Activated CD4-positive, alpha-beta T cell treated with anti-CD3 and anti-CD28 coated beads for 36 hours (primary cell): ENCODE measurements at regions not wholly inside any gene's neighbourhood (a gene's known extent, or its start where the extent isn't known, plus 50 kb on each side); places are given as distances from the start of the nearest gene placed in this dataset.
"Not testable (repeated sequence)": the region's sequence is repeated elsewhere in the genome, so short reads cannot be mapped to it uniquely, and the experiment has no call there.

Experiments
- ATAC-seq: fragments of 200-7000 bp; cut with Tn5 transposase; one replicate; pipeline ENCODE4 v1.10.0; 2021; ENCODE audit warnings: mild to moderate bottlenecking, moderate library complexity
- CTCF ChIA-PET: fragments of 350-600 bp; sonication (Branson Sonifier 250); formaldehyde crosslinking; loops from one replicate; lab custom pipeline; 2021; ENCODE audit warnings: antibody characterized with exemption; lab: Charles Lee
- POLR2A ChIA-PET: fragments of 350-600 bp; sonication (Branson Sonifier 250); formaldehyde crosslinking; loops from one replicate; lab custom pipeline; 2021; ENCODE audit warnings: antibody characterized with exemption, inconsistent platforms; lab: Charles Lee
- DNase-seq: peaks from one replicate; pipeline ENCODE4 v3.0.0-alpha.2; 2020
- H3K27ac Mint-ChIP-seq: one replicate; pipeline ENCODE4 v1.8.0; 2021; ENCODE audit warnings: mixed read lengths
- H3K27me3 Mint-ChIP-seq: one replicate; pipeline ENCODE4 v1.8.0; 2021; ENCODE audit warnings: mixed read lengths
- H3K36me3 Mint-ChIP-seq: one replicate; pipeline ENCODE4 v1.8.0; 2021; ENCODE audit warnings: low read depth, mixed read lengths
- H3K4me1 Mint-ChIP-seq: one replicate; pipeline ENCODE4 v1.8.0; 2021; ENCODE audit warnings: mixed read lengths
- H3K4me3 Mint-ChIP-seq: one replicate; pipeline ENCODE4 v1.8.0; 2021; ENCODE audit warnings: mild to moderate bottlenecking, moderate library complexity, mixed read lengths
- H3K9me3 Mint-ChIP-seq: one replicate; pipeline ENCODE4 v1.8.0; 2021; ENCODE audit warnings: low read depth, mixed read lengths
- intact Hi-C, 2 experiments: fragments of 100-400 bp; cut with DNase I in 1 of 2; cut with micrococcal nuclease in 1 of 2; formaldehyde crosslinking; loops; one replicate each; pipeline versions ENCODE4 v1.14.2 to v1.15.1; 2022 to 2024; cut with DNase I, micrococcal nuclease

DNA sequence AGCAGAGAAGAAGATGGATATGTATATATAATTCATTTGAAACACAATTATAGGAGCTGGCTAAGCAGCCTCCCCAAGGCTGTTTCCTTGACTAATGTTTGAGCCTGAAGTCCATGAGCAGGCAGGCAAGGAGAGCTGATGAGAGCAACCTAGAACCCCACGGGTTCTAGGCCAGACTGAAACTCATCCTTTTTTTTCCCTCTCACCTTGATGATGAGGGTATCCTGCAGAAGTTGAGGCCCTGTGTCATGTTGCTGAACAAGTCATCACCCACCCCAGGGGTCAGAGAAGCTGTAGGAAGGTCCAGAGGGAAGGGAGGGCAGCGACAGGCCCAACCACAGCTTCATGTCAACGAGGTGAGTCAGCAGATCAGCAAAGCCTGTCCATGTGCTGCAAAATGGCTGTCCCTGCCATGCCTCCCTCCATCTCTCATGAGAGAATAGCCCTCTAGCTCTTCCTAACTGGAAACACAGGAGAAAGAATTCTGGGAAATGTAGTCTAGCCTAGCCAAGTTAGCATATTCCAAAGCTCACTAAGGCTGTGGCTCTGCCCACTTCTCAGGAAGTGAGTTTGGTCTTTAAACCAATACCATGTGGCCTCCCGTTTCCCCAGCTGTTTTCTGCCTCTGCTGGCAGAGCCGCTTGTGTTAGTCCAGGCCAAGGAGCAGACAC is 91.3 kb upstream of the DTNBP1 start:
- no peaks in the 10 kb centered on the region for H3K4me1 Mint-ChIP-seq
- ChIA-PET CTCF (interaction anchor here (0.6 to 1.4 kb wide), 2 partner anchors 9 to 785 kb away, joined by 3 to 4 read pairs; no protein-coding TSS in a partner anchor), POLR2A (no interaction called here)
- H3K9me3 Mint-ChIP-seq = peaks cover 3% of the 10 kb centered on the region
- DNase-seq (no peak), ATAC-seq (no peak)
- intact Hi-C loops = no loop called here
- H3K27me3 Mint-ChIP-seq = no peaks in the 10 kb centered on the region
- no peak overlapping the region for H3K4me3 Mint-ChIP-seq
- H3K36me3 Mint-ChIP-seq = no peaks in the 10 kb centered on the region
- H3K27ac Mint-ChIP-seq = no peak overlapping the region

DNA sequence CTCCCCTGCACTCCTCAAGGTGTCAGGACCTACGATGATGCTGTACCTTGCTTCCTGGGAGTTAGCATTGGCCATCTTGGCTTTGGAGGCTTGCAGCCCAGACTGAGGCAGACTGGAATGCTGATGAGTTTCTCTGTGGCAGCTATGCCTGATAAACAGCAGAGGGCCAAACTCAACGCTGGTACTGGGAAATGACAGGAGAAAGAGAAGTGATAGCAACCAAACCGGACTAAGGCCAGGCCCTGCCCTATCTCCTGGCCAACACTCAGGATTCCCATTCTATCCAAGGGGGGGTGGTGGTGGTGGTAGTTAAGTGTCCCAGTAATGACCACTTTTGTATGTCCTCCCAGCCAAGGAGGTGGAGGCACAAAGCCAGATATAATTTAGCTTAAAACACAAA is 90.0 kb upstream of the DTNBP1 start:
- intact Hi-C loops = no loop called here
- H3K9me3 Mint-ChIP-seq = no peaks in the 10 kb centered on the region
- no peaks in the 10 kb centered on the region for H3K27me3 Mint-ChIP-seq
- no peak overlapping the region for H3K4me3 Mint-ChIP-seq
- POLR2A ChIA-PET = no interaction called here
- no peak for DNase-seq
- H3K4me1 Mint-ChIP-seq = no peaks in the 10 kb centered on the region
- H3K27ac Mint-ChIP-seq = no peak overlapping the region
- H3K36me3 Mint-ChIP-seq = no peaks in the 10 kb centered on the region
- CTCF ChIA-PET = interaction anchor here (0.7 to 1.2 kb wide), 2 partner anchors 61 to 147 kb away, joined by 3 read pairs; no protein-coding TSS in a partner anchor
- ATAC-seq = no peak

DNA sequence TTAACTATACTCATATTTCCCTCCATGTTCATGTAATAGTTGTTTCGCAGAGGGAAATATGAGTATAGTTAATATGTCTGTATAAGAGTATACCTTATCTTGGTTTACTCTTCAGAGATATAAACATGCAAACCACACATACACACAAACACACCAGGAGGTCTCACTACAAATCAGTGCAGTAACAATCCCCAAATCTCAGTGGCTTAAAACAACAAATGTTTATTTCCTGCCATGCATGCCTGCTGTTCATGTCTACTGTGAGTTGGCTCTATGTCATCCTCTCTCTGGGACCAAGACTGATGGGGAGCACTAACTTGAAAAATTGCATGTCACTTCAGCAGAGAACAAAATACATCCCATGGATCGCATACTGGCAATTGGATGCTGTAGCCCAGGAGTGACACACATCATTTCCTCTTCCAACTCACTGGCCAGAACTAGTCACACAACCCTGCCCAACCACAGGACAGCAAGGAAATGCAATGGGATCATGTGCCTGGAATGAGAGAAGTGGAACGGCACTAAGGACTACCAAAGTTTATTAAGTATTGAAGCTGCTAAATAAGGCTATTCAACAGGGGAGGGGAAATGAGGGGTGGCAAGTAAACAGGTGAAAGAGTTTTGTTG is 89.0 kb upstream of the DTNBP1 start:
- no peak for ATAC-seq
- Mint-ChIP-seq H3K4me3 (no peak overlapping the region), H3K36me3 (no peaks in the 10 kb centered on the region), H3K9me3 (no peaks in the 10 kb centered on the region), H3K4me1 (no peaks in the 10 kb centered on the region), H3K27me3 (no peaks in the 10 kb centered on the region), H3K27ac (no peak overlapping the region)
- intact Hi-C loops = no loop called here
- DNase-seq = no peak
- ChIA-PET POLR2A (no interaction called here), CTCF (interaction anchor here (1.2 kb wide), 1 partner anchor 60 kb away, joined by 3 read pairs; no protein-coding TSS in a partner anchor)

DNA sequence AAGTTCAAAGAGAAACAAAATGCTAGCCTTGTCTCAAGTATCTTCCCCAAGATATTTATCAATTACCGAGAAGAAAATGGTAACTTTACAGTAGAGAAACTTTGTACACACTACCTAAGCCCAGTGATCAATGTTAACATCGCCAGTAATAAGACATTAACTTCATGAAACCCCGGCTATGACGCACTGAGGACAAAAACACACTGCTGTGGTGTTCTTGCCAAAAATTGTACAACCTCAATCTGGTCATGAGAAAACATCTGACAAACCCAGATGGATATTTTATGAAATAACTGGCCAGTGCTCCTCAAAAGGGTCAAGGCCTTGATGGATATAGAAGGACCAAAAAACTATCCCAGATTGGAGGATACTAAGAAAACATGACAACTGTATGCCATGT is 85.5 kb upstream of the DTNBP1 start:
- H3K27me3 Mint-ChIP-seq = no peaks in the 10 kb centered on the region
- no peak for DNase-seq
- POLR2A ChIA-PET = no interaction called here
- H3K9me3 Mint-ChIP-seq = no peaks in the 10 kb centered on the region
- H3K4me3 Mint-ChIP-seq = no peak overlapping the region
- intact Hi-C loops = no loop called here
- no peak for ATAC-seq
- H3K27ac Mint-ChIP-seq = no peak overlapping the region
- CTCF ChIA-PET = no interaction called here
- peaks cover 6% of the 10 kb centered on the region for H3K4me1 Mint-ChIP-seq
- peaks cover 3% of the 10 kb centered on the region for H3K36me3 Mint-ChIP-seq

DNA sequence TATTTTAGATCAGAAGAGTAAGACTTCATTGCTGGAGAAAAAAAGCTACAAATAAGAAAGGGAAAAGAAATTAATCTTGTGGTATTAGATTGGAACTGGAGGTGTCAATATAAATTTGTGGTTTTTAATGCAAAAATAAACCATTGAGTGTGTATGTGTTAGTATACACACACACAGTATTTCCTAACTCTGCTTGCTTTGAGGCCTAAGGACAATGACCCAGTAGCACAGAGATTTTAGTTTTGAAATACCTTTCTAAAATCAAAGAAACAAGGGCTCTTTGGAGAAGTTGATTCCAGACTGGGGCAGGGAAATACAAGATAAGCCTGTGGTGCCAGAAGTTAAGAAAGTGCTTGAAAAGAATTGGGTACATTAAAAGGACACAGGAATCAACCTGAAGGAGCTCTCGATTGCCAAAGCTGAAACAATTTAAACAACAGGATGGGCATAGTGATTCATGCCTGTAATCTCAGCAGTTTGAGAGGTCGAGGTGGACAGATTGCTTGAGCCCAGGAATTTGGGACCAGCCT is 84.6 kb upstream of the DTNBP1 start:
- Mint-ChIP-seq H3K4me3 (no peak overlapping the region), H3K27ac (no peak overlapping the region), H3K36me3 (peaks cover 3% of the 10 kb centered on the region), H3K9me3 (no peaks in the 10 kb centered on the region), H3K27me3 (no peaks in the 10 kb centered on the region), H3K4me1 (peaks cover 6% of the 10 kb centered on the region)
- POLR2A ChIA-PET = no interaction called here
- intact Hi-C loops = no loop called here
- ATAC-seq (no peak), DNase-seq (no peak)
- CTCF ChIA-PET = no interaction called here

DNA sequence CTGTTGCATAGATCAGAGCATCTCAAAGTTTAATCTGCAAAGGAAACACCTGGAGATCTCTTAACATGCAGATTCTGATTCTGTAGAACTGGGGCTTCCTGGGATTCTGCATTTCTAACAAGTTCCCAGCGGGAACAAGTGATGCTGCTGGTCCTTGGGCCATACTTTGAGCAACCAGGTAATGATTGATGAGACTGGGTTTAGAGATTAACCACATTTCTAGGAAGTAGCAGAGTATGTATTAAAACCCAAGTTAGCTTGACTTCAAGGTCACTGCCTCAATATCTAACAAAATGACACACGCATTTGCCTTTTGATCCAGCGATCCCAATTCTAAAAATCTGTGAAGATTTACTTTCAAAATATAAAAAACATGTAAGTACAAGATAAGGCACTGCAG is 83.0 kb upstream of the DTNBP1 start:
- intact Hi-C loops = no loop called here
- ATAC-seq = no peak
- no peak overlapping the region for H3K4me3 Mint-ChIP-seq
- H3K9me3 Mint-ChIP-seq = no peaks in the 10 kb centered on the region
- no peak overlapping the region for H3K27ac Mint-ChIP-seq
- ChIA-PET POLR2A (no interaction called here), CTCF (interaction anchor here (0.5 to 1.6 kb wide), 2 partner anchors 8 to 206 kb away, joined by 3 to 4 read pairs; no protein-coding TSS in a partner anchor)
- DNase-seq = no peak
- H3K27me3 Mint-ChIP-seq = no peaks in the 10 kb centered on the region
- H3K4me1 Mint-ChIP-seq = peaks cover 6% of the 10 kb centered on the region
- peaks cover 3% of the 10 kb centered on the region for H3K36me3 Mint-ChIP-seq

DNA sequence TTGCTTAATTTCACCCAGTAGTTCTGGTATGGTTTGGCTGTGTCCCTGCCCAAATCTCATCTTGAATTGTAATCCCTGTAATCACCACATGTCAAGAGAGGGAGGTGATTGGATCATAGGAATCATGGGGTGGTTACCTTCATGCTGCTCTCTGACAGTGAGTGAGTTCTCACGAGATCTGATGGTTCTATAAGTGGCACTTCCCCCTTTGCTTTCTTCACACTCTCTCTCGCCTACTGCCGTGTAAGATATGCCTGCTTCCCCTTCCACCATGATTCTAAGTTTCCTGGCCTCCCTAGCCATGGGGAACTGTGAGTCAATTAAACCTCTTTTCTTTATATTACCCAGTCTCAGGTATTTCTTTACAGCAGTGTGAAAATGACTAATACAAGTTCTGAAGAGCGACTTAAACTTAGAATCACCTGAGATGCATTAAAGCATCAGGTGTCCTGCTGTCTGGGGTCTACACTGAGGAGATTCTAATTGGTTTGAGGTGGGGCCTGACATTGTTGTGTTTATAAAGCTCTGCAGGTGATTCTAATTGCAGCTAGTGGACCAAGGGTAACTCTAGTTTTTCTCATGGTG is 82.1 kb upstream of the DTNBP1 start:
- ATAC-seq (peak; percentile 86), DNase-seq (peak; percentile 27)
- Mint-ChIP-seq H3K4me1 (peaks cover 6% of the 10 kb centered on the region), H3K27me3 (no peaks in the 10 kb centered on the region), H3K27ac (no peak overlapping the region), H3K36me3 (peaks cover 3% of the 10 kb centered on the region), H3K9me3 (no peaks in the 10 kb centered on the region), H3K4me3 (no peak overlapping the region)
- ChIA-PET POLR2A (no interaction called here), CTCF (interaction anchor here (0.5 to 1.6 kb wide), 2 partner anchors 9 to 207 kb away, joined by 3 to 4 read pairs; no protein-coding TSS in a partner anchor)
- intact Hi-C loops = no loop called here

DNA sequence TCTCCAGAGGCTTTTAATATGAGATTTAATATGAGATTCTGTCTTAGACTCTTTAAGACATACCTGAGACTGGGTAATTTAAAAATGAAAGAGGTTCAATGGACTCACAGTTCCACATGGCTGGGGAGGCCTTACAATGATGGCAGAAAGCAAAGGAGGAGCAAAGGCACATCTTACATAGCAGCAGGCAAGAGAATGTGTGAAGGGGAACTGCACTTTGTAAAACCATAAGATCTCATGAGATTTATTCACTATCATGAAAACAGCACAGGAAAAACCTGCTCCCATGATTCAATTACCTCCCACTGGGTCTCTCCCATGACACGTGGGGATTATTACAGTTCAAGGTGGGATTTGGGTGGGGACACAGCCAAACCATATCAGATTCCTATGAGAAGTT is 79.2 kb upstream of the DTNBP1 start:
- H3K4me1 Mint-ChIP-seq, CTCF ChIA-PET, H3K27ac Mint-ChIP-seq, POLR2A ChIA-PET, H3K27me3 Mint-ChIP-seq, H3K36me3 Mint-ChIP-seq, H3K4me3 Mint-ChIP-seq, intact Hi-C loops, H3K9me3 Mint-ChIP-seq, ATAC-seq, DNase-seq: not testable (repeated sequence)

DNA sequence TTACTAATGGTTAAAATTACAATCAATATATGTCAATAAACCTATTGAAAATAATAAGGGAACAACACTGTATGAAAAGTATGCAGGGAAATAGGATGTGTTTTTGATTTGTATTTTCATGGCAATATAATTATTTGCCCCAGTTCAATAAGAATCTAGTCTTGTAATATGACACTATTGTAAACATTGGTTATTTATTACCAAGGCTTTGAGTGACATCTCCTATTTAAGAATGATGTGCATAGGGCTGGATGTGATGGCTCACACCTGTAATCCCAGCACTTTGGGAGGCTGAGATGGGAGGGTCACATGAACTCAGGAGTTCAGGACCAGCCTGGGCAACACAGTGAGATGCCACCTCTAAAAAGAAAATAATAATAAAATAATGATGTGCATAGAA is 78.6 kb upstream of the DTNBP1 start:
- intact Hi-C loops = no loop called here
- DNase-seq = no peak
- no peak for ATAC-seq
- no peaks in the 10 kb centered on the region for H3K27me3 Mint-ChIP-seq
- H3K4me3 Mint-ChIP-seq = no peak overlapping the region
- no peak overlapping the region for H3K27ac Mint-ChIP-seq
- H3K4me1 Mint-ChIP-seq = peaks cover 11% of the 10 kb centered on the region
- H3K36me3 Mint-ChIP-seq = peaks cover 3% of the 10 kb centered on the region
- POLR2A ChIA-PET = no interaction called here
- no peaks in the 10 kb centered on the region for H3K9me3 Mint-ChIP-seq
- CTCF ChIA-PET = no interaction called here

DNA sequence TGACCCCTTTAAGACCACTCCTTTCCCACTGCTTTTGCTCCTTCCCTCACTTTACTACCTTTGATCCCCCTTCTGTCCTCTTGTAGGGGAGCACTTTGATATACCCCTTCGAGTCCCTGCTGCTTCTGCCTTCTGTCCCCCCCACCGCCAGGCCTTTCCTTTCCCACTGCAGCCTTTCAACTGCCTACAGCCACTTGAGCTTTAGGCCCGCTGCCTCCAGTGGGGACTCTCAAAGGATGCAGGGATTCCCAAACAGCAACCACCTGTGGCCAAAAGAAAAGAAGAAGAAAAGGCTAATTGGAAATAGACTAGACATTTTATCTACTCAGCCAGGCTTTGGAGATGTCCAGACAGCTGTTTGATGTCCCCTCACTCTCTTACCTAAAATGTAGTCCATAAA is 77.0 kb upstream of the DTNBP1 start:
- Mint-ChIP-seq H3K9me3 (no peaks in the 10 kb centered on the region), H3K36me3 (peaks cover 2% of the 10 kb centered on the region), H3K4me1 (peaks cover 22% of the 10 kb centered on the region), H3K4me3 (no peak overlapping the region), H3K27me3 (no peaks in the 10 kb centered on the region), H3K27ac (no peak overlapping the region)
- POLR2A ChIA-PET = no interaction called here
- DNase-seq = no peak
- no peak for ATAC-seq
- intact Hi-C loops = no loop called here
- CTCF ChIA-PET = interaction anchor here (0.8 kb wide), 1 partner anchor 610 kb away, joined by 4 read pairs; no protein-coding TSS in a partner anchor

DNA sequence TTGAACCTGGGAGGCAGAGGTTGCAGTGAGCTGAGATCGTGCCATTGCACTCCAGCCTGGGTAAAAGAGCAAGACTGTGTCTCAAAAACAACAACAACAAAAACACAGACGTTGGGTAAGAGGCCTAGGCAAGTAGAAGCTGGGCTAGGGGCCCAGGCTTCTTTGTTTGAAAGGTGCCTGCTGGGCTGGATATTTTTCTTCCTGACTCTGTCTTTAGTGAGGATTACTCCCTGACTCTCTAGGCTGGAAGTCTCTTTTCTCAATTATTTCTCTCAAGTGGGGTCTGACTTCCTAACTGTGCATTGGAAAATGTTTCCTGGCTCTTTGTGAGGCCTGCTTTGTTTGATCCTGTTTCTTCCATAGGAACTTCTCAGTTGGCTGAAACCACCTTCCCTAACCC is 76.5 kb upstream of the DTNBP1 start:
- intact Hi-C loops = no loop called here
- Mint-ChIP-seq H3K4me3 (no peak overlapping the region), H3K27ac (no peak overlapping the region), H3K9me3 (no peaks in the 10 kb centered on the region), H3K27me3 (no peaks in the 10 kb centered on the region), H3K4me1 (peaks cover 24% of the 10 kb centered on the region), H3K36me3 (no peaks in the 10 kb centered on the region)
- ATAC-seq = no peak
- POLR2A ChIA-PET = no interaction called here
- CTCF ChIA-PET = no interaction called here
- no peak for DNase-seq
